GM12872 (cell line): ENCODE measurements at regions not wholly inside any gene's neighbourhood (a gene's known extent, or its start where the extent isn't known, plus 50 kb on each side); places are given as distances from the start of the nearest gene placed in this dataset.

ENCODE experiments used
- TF ChIP-seq, protein P1 (sequence below): IDR thresholded peaks from 3 replicates; pipeline ENCODE4 v1.5.1; 2011; ENCODE audit warnings: low read depth, mild to moderate bottlenecking, low read length, moderate library complexity; ENCODE audit not compliant: insufficient read depth

DNA sequence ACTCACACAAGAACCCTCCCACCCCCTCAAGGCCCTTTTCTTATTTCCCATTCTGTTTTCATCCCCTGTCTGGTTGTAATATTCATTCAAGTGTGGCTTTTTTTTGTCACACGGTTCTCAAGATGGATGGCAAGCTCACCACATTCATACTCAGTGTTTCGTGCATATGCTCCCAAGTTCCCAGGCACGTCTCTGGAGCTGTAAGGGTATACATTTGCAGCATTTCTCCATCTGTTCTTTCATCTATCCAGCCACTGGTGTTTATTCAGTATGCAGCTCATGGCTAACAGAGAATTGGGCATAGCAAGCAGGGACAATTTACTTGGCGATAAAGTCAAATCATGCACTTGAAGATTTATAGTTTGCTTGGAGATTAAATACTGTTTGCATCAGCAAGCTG is 212.1 kb downstream of the GRIN2B start:
- TF ChIP-seq, protein P1, sequence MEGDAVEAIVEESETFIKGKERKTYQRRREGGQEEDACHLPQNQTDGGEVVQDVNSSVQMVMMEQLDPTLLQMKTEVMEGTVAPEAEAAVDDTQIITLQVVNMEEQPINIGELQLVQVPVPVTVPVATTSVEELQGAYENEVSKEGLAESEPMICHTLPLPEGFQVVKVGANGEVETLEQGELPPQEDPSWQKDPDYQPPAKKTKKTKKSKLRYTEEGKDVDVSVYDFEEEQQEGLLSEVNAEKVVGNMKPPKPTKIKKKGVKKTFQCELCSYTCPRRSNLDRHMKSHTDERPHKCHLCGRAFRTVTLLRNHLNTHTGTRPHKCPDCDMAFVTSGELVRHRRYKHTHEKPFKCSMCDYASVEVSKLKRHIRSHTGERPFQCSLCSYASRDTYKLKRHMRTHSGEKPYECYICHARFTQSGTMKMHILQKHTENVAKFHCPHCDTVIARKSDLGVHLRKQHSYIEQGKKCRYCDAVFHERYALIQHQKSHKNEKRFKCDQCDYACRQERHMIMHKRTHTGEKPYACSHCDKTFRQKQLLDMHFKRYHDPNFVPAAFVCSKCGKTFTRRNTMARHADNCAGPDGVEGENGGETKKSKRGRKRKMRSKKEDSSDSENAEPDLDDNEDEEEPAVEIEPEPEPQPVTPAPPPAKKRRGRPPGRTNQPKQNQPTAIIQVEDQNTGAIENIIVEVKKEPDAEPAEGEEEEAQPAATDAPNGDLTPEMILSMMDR = no peak

DNA sequence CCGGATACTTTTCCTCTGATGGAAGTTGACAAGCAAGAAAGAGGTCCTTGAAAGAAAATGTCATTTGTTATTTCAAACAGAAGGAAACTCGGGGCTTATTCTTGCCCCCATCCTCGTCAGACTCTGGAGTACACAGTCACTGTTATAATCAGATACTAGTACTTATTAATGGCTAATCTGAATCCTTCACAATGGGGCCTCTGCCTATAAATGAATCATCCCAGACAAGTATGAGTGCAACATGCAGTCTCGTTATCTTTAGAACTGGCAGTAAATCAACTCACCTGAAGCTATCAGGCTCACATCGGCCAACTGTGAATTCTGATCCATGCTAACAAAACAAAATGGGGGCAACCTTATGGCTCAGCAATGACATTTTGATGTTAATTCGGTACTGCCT is 216.7 kb downstream of the GRIN2B start:
- TF ChIP-seq, protein P1 = no peak

DNA sequence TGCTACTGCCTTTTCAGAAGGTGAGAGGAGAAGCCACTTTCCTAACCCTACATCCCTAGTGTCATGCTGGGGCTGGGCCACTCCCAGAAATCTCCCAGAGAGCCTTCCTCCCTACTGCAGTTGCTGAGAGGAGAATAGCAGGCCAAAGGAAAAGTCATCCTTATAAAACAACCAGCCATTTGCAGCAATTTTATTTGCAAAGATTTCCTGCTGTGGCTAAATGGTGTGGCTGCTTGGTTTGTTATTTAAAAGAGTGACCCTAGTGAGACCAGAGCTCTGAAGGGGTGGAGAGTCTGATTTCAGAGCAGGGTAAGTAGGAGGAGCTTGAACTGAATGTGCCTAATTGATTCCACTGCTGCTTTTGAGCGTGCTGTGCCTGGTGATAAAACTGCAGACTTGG is 232.0 kb downstream of the GRIN2B start:
- TF ChIP-seq, protein P1 = no peak

DNA sequence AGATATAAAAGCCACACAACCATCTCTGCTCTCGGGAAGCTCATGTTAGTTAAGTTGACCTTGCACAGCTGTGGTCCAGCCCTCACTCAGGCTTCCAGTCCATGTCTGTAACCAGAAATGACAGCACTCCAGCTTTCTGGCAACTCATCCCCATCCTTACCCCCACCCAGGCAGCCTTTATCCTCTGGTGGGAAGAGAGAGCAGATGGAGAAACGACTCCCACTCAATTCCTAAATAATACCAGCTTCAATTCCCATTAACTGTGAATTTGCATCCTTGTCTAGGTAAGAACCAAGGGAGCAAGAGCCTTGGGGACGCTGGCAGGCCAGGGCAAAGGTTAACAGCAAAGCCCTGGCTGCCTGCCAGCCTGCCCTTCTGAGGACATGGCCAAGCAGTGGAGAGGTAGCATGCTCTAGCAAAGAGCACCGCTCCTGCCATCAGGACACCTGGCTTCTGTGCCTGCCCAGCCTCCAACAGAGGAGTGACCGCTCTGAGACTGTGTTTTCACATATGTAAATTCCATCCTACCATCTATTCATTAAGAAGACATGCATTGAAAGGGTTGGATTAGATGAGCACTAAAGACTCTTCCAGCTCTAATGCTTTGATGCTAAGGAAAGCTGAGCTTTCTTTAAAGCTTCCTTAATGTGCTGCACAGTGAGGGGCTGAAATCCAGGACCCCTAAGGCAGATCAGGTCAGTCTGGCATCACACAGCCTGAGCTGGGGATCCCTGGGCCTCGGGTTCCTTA is 236.1 kb downstream of the GRIN2B start:
- TF ChIP-seq, protein P1 = no peak

DNA sequence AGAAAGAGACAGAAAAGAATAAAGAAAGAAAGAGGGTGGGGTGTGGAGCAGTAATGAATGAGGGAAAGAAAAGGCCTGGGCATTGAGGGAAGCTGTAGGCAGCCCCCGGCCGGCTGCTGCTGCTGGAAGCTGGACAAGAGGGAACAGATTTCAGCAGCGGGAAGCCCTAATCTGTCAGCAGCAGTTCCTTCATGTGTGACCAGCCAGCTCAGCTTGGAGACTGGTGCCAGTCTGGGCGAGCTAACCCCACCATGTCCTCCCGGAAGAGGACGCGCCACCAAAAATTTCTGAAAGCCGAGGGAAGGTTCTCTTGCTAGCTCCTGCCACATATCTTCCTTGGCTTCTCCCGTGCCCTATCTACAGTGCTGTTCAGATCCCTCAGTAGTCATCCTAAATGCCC is 236.8 kb downstream of the GRIN2B start:
- TF ChIP-seq, protein P1 = no peak

DNA sequence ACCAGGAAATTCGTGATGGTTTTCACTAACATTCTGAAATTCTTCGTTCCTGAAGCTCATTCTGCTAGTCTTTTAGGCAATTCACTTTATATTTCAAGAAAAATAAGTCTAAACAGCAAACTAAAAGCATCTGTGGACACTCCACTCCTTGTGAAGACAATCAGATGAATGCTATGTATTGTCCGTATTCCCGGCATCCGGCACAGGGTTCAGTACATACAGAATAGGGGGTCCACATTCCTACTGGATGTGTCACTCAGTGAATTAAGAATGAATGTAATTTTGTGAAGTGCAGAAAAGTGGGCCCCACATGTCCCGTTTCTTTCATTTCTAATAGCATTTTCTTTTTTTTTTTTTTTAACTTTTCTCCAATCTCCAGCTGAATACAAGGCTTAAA is 241.3 kb downstream of the GRIN2B start:
- TF ChIP-seq, protein P1 = no peak

DNA sequence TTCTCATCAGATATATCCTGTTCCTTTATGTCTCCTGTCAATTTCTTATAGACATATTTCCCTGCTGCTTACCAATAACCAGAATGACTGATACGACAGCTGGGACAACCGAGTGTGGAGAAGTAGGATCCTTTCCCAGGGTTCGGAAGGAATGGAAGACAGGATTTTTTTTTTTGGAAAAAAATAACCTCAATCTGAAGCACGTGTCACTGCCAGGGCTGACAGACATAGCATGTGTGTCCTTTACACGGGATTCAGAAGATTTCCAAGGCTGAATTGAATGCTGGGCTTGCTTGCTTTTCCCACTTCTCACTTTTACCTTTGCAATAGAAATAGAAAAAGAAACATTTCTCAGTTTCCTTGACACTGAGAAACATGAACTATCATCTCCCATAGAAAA is 245.7 kb downstream of the GRIN2B start:
- TF ChIP-seq, protein P1 = no peak
